GM12878 (cell line): ENCODE measurements at regions not wholly inside any gene's neighbourhood (a gene's known extent, or its start where the extent isn't known, plus 50 kb on each side); places are given as distances from the start of the nearest gene placed in this dataset.

ENCODE experiments used
- ATAC-seq: fragments of 200-7000 bp; cut with Tn5 transposase; 3 replicates; pipeline ENCODE4 v1.9.1; 2020; ENCODE audit warnings: mild to moderate bottlenecking, moderate library complexity
- BruUV-seq: library from RNA; stranded (reverse); fragments of 400-500 nt; replicated peaks from 2 replicates; lab custom pipeline; 2021; lab: Mats Ljungman, UMichigan
- CTCF ChIA-PET: fragments of 300-600 bp; sonication (Branson Sonifier 250); formaldehyde crosslinking; extraction: SDS; loops from one replicate; lab custom pipeline; 2021; ENCODE audit warnings: inconsistent platforms; lab: Yijun Ruan, JAX
- POLR2A ChIA-PET: fragments of 350-600 bp; formaldehyde crosslinking; extraction: SDS; loops from one replicate; lab custom pipeline; 2021; ENCODE audit warnings: inconsistent platforms; lab: Charles Lee
- RAD21 ChIA-PET: fragments of 300-600 bp; sonication (Branson Sonifier 250); formaldehyde crosslinking; loops from one replicate; lab custom pipeline; 2023; ENCODE audit warnings: antibody characterized with exemption; ENCODE audit not compliant: unreplicated experiment; lab: Charles Lee
- SMC1A ChIA-PET: fragments of 300-600 bp; sonication (Branson Sonifier 250); formaldehyde crosslinking; loops from one replicate; lab custom pipeline; 2023; ENCODE audit not compliant: unreplicated experiment, uncharacterized antibody; lab: Charles Lee
- DNase-seq: peaks from one replicate; pipeline ENCODE4 v3.0.0-alpha.2; 2011; ENCODE audit warnings: low read depth, low spot score
- FAIRE-seq: peaks from 3 replicates; lab custom pipeline; 2011; peaks lifted over from hg19 to GRCh38; lab: Jason Lieb, UNC
- H2AFZ ChIP-seq: 2 replicates; pipeline ENCODE4 v1.6.0; 2011; ENCODE audit warnings: low read depth, low read length, control low read depth; ENCODE audit not compliant: control insufficient read depth
- H3K27ac ChIP-seq: 2 replicates; pipeline ENCODE4 v1.5.1; 2011; ENCODE audit warnings: control low read depth; ENCODE audit not compliant: control insufficient read depth, insufficient read depth
- H3K27me3 ChIP-seq, 2 experiments: replicated peaks in 1 of 2; 2 replicates each; pipeline versions ENCODE4 v1.6.0 to v1.6.1; 2011; ENCODE audit warnings: low read length in 1 of 2; ENCODE audit not compliant: control insufficient read depth in 2 of 2, insufficient read depth in 2 of 2
- H3K36me3 ChIP-seq, 2 experiments: 2 replicates each; pipeline ENCODE4 v1.5.1; 2011; ENCODE audit warnings: low read length in 1 of 2; ENCODE audit not compliant: control insufficient read depth in 2 of 2, insufficient read depth in 2 of 2
- H3K4me1 ChIP-seq: 2 replicates; pipeline ENCODE4 v1.6.1; 2011; ENCODE audit warnings: mild to moderate bottlenecking, low read length, moderate library complexity, mixed read lengths; ENCODE audit not compliant: control insufficient read depth, insufficient read depth
- H3K4me2 ChIP-seq: 2 replicates; pipeline ENCODE4 v1.6.0; 2011; ENCODE audit warnings: control low read depth; ENCODE audit not compliant: control insufficient read depth, insufficient read depth
- H3K4me3 ChIP-seq: fragments of 200-600 bp; sonication (generic); 2 replicates; pipeline ENCODE4 v1.5.1; 2016
- H3K79me2 ChIP-seq: 2 replicates; pipeline ENCODE4 v1.6.0; 2011; ENCODE audit warnings: low read length; ENCODE audit not compliant: control insufficient read depth, insufficient read depth
- H3K9ac ChIP-seq: 2 replicates; pipeline ENCODE4 v1.8.0; 2011; ENCODE audit warnings: low read length, control low read depth, mixed read lengths; ENCODE audit not compliant: control insufficient read depth, insufficient read depth
- H3K9me3 ChIP-seq: replicated peaks from 3 replicates; pipeline ENCODE4 v1.5.1; 2011; ENCODE audit warnings: mild to moderate bottlenecking, low read length; ENCODE audit not compliant: control insufficient read depth, insufficient read depth
- H4K20me1 ChIP-seq: 2 replicates; pipeline ENCODE4 v1.6.0; 2011; ENCODE audit not compliant: control insufficient read depth, insufficient read depth
- BHLHE40 ChIP-seq, 2 experiments: fragments of 450-650 bp in 1 of 2; IDR thresholded peaks; 2 replicates each; pipeline ENCODE4 v1.6.1; 2011 to 2017; ENCODE audit warnings: low read depth in 2 of 2, borderline replicate concordance in 1 of 2, improper control_type of control experiment in 1 of 2, low read length in 1 of 2, mild to moderate bottlenecking in 1 of 2
- CBX3 ChIP-seq: fragments of 200-600 bp; sonication (generic); IDR thresholded peaks from 2 replicates; pipeline ENCODE4 v1.6.1; 2016; ENCODE audit warnings: low read depth, borderline replicate concordance
- MTA3 ChIP-seq: IDR thresholded peaks from 2 replicates; pipeline ENCODE4 v1.6.1; 2012; ENCODE audit warnings: low read length, inconsistent platforms, borderline replicate concordance
- MYB ChIP-seq: fragments of 150-350 bp; IDR thresholded peaks from 2 replicates; pipeline ENCODE4 v1.6.1; 2014; ENCODE audit warnings: mild to moderate bottlenecking, low read depth, low read length, borderline replicate concordance
- PAX5 ChIP-seq: IDR thresholded peaks from 2 replicates; pipeline ENCODE4 v1.6.1; 2011; ENCODE audit warnings: low read depth, low read length, borderline replicate concordance
- SKIL ChIP-seq: fragments of 450-650 bp; IDR thresholded peaks from 2 replicates; pipeline ENCODE4 v1.6.1; 2017; ENCODE audit warnings: mild to moderate bottlenecking, low read depth, inconsistent platforms; ENCODE audit not compliant: poor library complexity, severe bottlenecking
- ZBTB11 ChIP-seq: fragments of 450-650 bp; formaldehyde crosslinking; IDR thresholded peaks from 2 replicates; pipeline ENCODE4 v1.5.0; 2022; ENCODE audit warnings: mild to moderate bottlenecking, missing genetic modification characterization
- ZBTB33 ChIP-seq: fragments of 450-650 bp; IDR thresholded peaks from 2 replicates; pipeline ENCODE4 v1.6.1; 2017; ENCODE audit warnings: mild to moderate bottlenecking
- ZNF274 ChIP-seq: IDR thresholded peaks from one replicate; pipeline ENCODE4 v1.8.0; 2011; ENCODE audit not compliant: insufficient read length, insufficient read depth
- WGBS: methylation state at CpG from one replicate; pipeline ENCODE4 v1.1.6; 2016; ENCODE audit warnings: low lambda C conversion rate; ENCODE audit not compliant: insufficient replicate concordance, insufficient coverage; ENCODE audit errors: missing lambda C conversion rate; 5-methylcytosine and 5-hydroxymethylcytosine counted together
- in situ Hi-C: fragments of 300-500 bp; cut with MboI; formaldehyde crosslinking; loops from 9 replicates; pipeline ENCODE4 v1.14.3; 2018; ENCODE audit warnings: mixed read lengths
- intact Hi-C: fragments of 100-400 bp; cut with micrococcal nuclease; formaldehyde crosslinking; loops from one replicate; pipeline ENCODE4 v1.14.2; 2022; ENCODE audit not compliant: unreplicated experiment

- no peak for TF ChIP-seq ZBTB33
- TF ChIP-seq CBX3: no peak
- no peak for TF ChIP-seq PAX5
- no peak for TF ChIP-seq ZNF274
Observed at GRCh38 chr11:95450547-95451123, 219.6 kb upstream of the SESN3 start (continued).

GRCh38 chr11:95445746-95446333, 214.8 kb upstream of the SESN3 start:
- Histone ChIP-seq H3K27ac (no peak overlapping the region), H3K36me3 (no peaks in the 10 kb centered on the region)
- no peak for DNase-seq
- no TSS peak for BruUV-seq
- SMC1A ChIA-PET: interaction anchor here (6.0 kb wide), 1 partner anchor 13 kb away, joined by 82 read pairs; no protein-coding TSS in a partner anchor
- TF ChIP-seq MTA3: no peak
- TF ChIP-seq ZBTB11 (CRISPR knock-in tag): no peak
- no peak for TF ChIP-seq SKIL
- TF ChIP-seq MYB: no peak
- no peak for TF ChIP-seq BHLHE40 (IDR thresholded peaks at IDR 0.05; ENCODE audit: borderline replicate concordance in 1 of 2, low read depth in 2 of 2, low read length in 1 of 2)
- TF ChIP-seq, all 136 proteins: peak for 0
- no peaks in the 10 kb centered on the region for H3K9me3 ChIP-seq
- ChIA-PET RAD21 (interaction anchor here (0.6 kb wide), 1 partner anchor 204 kb away, joined by 3 read pairs; no protein-coding TSS in a partner anchor), POLR2A (interaction anchor here (0.6 to 1.2 kb wide), 2 partner anchors 13 to 690 kb away, joined by 3 to 4 read pairs; no protein-coding TSS in a partner anchor), CTCF (interaction anchor here (1.0 to 5.3 kb wide), 2 partner anchors 12 to 112 kb away, joined by 3 to 32 read pairs; no protein-coding TSS in a partner anchor)
- H3K4me1 ChIP-seq: no peaks in the 10 kb centered on the region; the same call in 1 of the 2 replicates
- no peaks in the 10 kb centered on the region for H4K20me1 ChIP-seq
- in situ Hi-C loops (no loop called here), intact Hi-C loops (loop anchor here (5.0 kb wide), 1 partner anchor 256 kb away; no protein-coding TSS in a partner anchor)
- ATAC-seq (no peak), FAIRE-seq (no peak)
- peaks cover 0 to 2% of the 10 kb centered on the region in 2 experiments; a peak in 1 of 4 replicates for H3K27me3 ChIP-seq
- no peak overlapping the region for H3K4me2 ChIP-seq
- H2AFZ ChIP-seq: no peak overlapping the region
- H3K79me2 ChIP-seq: no peaks in the 10 kb centered on the region
- H3K9ac ChIP-seq: no peak overlapping the region
- 80% methylated on average over 13 of the region's 13 CpGs for WGBS
- H3K4me3 ChIP-seq: no peak overlapping the region
